ENCODE measurements at regions not wholly inside any gene's neighbourhood (a gene's known extent, or its start where the extent isn't known, plus 50 kb on each side); places are given as distances from the start of the nearest gene placed in this dataset.

DNA sequence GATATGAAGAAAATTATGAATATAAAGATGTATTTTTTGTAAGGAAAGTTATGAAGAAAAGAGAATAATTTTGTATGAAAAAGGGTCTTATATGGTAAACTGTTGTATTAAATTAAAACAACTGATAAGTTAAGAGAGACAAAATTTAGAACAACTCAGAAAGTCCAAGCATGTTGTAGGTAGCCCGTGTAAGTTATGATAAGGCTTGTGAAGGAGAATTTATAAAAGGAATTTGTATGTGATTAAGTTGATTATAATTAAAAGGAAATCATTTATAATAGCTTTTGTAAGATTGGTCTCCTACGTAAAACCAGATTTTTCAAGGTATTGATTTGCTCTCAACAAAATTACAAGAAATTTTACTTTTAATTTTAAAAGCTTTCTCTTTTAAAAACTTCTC is 1579.3 kb downstream of the HACE1 start:
- DNase-seq (ENCODE audit: extremely low spot score) = no peak
- ChIA-PET CTCF (no interaction called here), POLR2A (no interaction called here)

DNA sequence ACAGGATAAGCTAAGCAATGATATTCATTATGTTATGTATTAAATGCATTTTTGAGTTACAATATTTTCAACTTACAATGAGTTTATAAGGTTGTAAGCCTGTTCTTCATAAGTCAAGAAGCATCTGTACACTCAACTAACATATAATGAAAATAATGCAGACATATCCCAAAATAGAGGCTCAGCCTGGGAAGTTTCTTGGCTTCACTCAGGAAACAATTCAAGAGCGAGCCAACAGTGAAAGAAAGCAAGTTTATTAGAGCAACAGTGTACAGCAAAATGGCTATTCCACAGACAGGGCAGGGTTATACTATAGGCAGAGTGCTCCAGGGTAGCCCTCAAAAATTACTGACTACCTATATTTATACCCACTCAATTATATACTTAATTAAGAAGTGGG is 1581.8 kb downstream of the HACE1 start:
- ChIA-PET POLR2A (no interaction called here), CTCF (no interaction called here)
- DNase-seq (ENCODE audit: extremely low spot score) = no peak
- TF ChIP-seq SP1 (IDR thresholded peaks at IDR 0.05) = no peak
- TF ChIP-seq, protein P1, sequence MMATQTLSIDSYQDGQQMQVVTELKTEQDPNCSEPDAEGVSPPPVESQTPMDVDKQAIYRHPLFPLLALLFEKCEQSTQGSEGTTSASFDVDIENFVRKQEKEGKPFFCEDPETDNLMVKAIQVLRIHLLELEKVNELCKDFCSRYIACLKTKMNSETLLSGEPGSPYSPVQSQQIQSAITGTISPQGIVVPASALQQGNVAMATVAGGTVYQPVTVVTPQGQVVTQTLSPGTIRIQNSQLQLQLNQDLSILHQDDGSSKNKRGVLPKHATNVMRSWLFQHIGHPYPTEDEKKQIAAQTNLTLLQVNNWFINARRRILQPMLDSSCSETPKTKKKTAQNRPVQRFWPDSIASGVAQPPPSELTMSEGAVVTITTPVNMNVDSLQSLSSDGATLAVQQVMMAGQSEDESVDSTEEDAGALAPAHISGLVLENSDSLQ (IDR thresholded peaks at IDR 0.05) = no peak
- no peak for TF ChIP-seq L3MBTL2 (conservative IDR thresholded peaks at IDR 0.05)
- no peak for TF ChIP-seq TARDBP (IDR thresholded peaks at IDR 0.05)
- TF ChIP-seq BHLHE40 (IDR thresholded peaks at IDR 0.05; ENCODE audit: borderline replicate concordance) = no peak
- TF ChIP-seq FOXK2 (IDR thresholded peaks at IDR 0.05) = no peak
- TF ChIP-seq ZNF384 (IDR thresholded peaks at IDR 0.05) = no peak
- TF ChIP-seq LEF1 (IDR thresholded peaks at IDR 0.05; ENCODE audit: borderline replicate concordance) = no peak
- no peak for TF ChIP-seq ARNT (IDR thresholded peaks at IDR 0.05)
- TF ChIP-seq NFRKB (IDR thresholded peaks at IDR 0.05) = no peak
- TF ChIP-seq HDGF (IDR thresholded peaks at IDR 0.05; ENCODE audit: borderline replicate concordance) = no peak
- TF ChIP-seq FOXM1 (IDR thresholded peaks at IDR 0.05; ENCODE audit: borderline replicate concordance) = no peak
- TF ChIP-seq SUZ12 (IDR thresholded peaks at IDR 0.05) = no peak
- TF ChIP-seq ELF4 (IDR thresholded peaks at IDR 0.05) = no peak
- no peak for TF ChIP-seq FOXA1 (IDR thresholded peaks at IDR 0.05)
- no peak for TF ChIP-seq CTBP1 (IDR thresholded peaks at IDR 0.05; ENCODE audit: borderline replicate concordance)

More for the DNA sequence above, 1579.3 kb downstream of the HACE1 start:
- TF ChIP-seq CTBP1 (IDR thresholded peaks at IDR 0.05; ENCODE audit: borderline replicate concordance) = no peak
- no peak for TF ChIP-seq ELF4 (IDR thresholded peaks at IDR 0.05)
- no peak for TF ChIP-seq HDGF (IDR thresholded peaks at IDR 0.05; ENCODE audit: borderline replicate concordance)
- TF ChIP-seq, protein P1 (IDR thresholded peaks at IDR 0.05) = no peak
- TF ChIP-seq TARDBP (IDR thresholded peaks at IDR 0.05) = no peak
- TF ChIP-seq NFRKB (IDR thresholded peaks at IDR 0.05) = no peak
- TF ChIP-seq SUZ12 (IDR thresholded peaks at IDR 0.05) = no peak
- TF ChIP-seq SP1 (IDR thresholded peaks at IDR 0.05) = no peak
- no peak for TF ChIP-seq ZNF384 (IDR thresholded peaks at IDR 0.05)

DNA sequence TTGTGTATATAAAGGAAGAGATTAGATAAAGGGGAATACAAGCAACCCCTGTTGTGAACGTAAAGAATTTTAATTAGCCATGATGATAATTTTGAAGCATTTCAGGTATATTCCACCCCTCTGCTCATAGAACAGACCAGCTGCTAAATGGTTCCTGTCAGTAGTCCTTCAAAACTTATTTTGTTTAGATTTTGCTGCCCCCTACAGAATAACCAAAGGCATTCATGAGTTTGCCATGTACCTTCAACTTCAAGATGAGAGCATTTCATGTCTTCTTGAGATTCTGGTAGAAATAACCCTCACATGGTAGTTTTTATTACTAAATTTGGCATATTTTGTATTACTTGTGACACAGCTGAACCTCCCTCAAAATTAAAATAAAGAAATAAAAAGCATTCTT is 1586.7 kb downstream of the HACE1 start:
- POLR2A ChIA-PET = no interaction called here
- CTCF ChIA-PET = no interaction called here
- peak; percentile 13 for DNase-seq (ENCODE audit: extremely low spot score)
- TF ChIP-seq SUZ12 (IDR thresholded peaks at IDR 0.05) = no peak
- TF ChIP-seq SP1 (IDR thresholded peaks at IDR 0.05) = no peak
- TF ChIP-seq ZNF384 (IDR thresholded peaks at IDR 0.05) = no peak
- no peak for TF ChIP-seq L3MBTL2 (conservative IDR thresholded peaks at IDR 0.05)
- TF ChIP-seq CTBP1 (IDR thresholded peaks at IDR 0.05; ENCODE audit: borderline replicate concordance) = no peak
- TF ChIP-seq ELF4 (IDR thresholded peaks at IDR 0.05) = no peak
- TF ChIP-seq NFRKB (IDR thresholded peaks at IDR 0.05) = no peak
- TF ChIP-seq FOXA1 (IDR thresholded peaks at IDR 0.05) = no peak
- no peak for TF ChIP-seq FOXK2 (IDR thresholded peaks at IDR 0.05)
- no peak for TF ChIP-seq FOXM1 (IDR thresholded peaks at IDR 0.05; ENCODE audit: borderline replicate concordance)
- TF ChIP-seq HDGF (IDR thresholded peaks at IDR 0.05; ENCODE audit: borderline replicate concordance) = no peak
- TF ChIP-seq, protein P1 (IDR thresholded peaks at IDR 0.05) = no peak

DNA sequence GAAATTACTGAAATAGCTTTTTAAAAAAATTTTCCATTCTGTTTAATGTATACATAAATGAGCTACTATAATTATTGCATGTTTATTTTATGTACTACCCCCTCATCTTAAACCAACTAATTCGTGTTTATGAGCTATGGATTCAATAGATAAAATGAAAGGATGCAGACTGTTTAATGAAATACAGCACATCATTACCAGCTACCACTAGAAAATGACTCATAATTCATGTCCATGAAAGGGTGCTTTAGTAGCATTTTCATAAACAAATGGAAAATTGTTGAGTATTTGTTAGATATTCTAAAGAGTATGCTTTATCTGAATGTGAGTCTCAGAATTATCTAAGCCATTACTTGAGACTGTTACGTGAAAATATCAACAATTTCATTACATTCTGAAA is 1590.1 kb downstream of the HACE1 start:
- CTCF ChIA-PET = no interaction called here
- no peak for DNase-seq (ENCODE audit: extremely low spot score)
- TF ChIP-seq BHLHE40 (IDR thresholded peaks at IDR 0.05; ENCODE audit: borderline replicate concordance) (no peak), TARDBP (IDR thresholded peaks at IDR 0.05) (no peak), ARNT (IDR thresholded peaks at IDR 0.05) (no peak), FOXM1 (IDR thresholded peaks at IDR 0.05; ENCODE audit: borderline replicate concordance) (no peak), ELF4 (IDR thresholded peaks at IDR 0.05) (no peak), FOXA1 (IDR thresholded peaks at IDR 0.05) (no peak), CTBP1 (IDR thresholded peaks at IDR 0.05; ENCODE audit: borderline replicate concordance) (no peak), SUZ12 (IDR thresholded peaks at IDR 0.05) (no peak)
- TF ChIP-seq, protein P1 (IDR thresholded peaks at IDR 0.05) = no peak
- POLR2A ChIA-PET = no interaction called here

DNA sequence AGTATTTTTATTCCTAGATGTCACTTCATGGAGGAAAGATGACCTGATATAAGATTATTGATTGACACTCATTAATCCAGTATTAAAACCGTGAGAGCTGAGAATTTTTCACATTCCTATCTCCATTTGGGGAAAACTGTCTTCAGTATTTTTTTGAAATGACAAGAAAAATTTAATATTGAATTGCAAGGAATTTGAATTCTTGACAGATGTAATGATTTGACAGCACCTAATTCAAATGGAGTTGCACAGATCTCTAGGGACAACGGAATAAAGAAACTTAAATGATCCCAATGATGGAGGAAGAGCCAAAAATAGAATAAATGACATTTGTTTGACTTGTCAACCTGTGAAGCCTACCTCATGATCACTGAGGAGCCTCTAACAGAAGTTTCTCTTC is 1591.4 kb downstream of the HACE1 start:
- DNase-seq (ENCODE audit: extremely low spot score) = no peak
- POLR2A ChIA-PET = no interaction called here
- TF ChIP-seq ZNF384 (IDR thresholded peaks at IDR 0.05) (no peak), ARNT (IDR thresholded peaks at IDR 0.05) (no peak), SP1 (IDR thresholded peaks at IDR 0.05) (no peak), CTBP1 (IDR thresholded peaks at IDR 0.05; ENCODE audit: borderline replicate concordance) (no peak), FOXA1 (IDR thresholded peaks at IDR 0.05) (no peak), ELF4 (IDR thresholded peaks at IDR 0.05) (no peak), TARDBP (IDR thresholded peaks at IDR 0.05) (no peak), LEF1 (IDR thresholded peaks at IDR 0.05; ENCODE audit: borderline replicate concordance) (no peak), NFRKB (IDR thresholded peaks at IDR 0.05) (no peak), BHLHE40 (IDR thresholded peaks at IDR 0.05; ENCODE audit: borderline replicate concordance) (no peak), FOXM1 (IDR thresholded peaks at IDR 0.05; ENCODE audit: borderline replicate concordance) (no peak), HDGF (IDR thresholded peaks at IDR 0.05; ENCODE audit: borderline replicate concordance) (no peak), FOXK2 (IDR thresholded peaks at IDR 0.05) (no peak), SUZ12 (IDR thresholded peaks at IDR 0.05) (no peak), L3MBTL2 (conservative IDR thresholded peaks at IDR 0.05) (no peak)
- TF ChIP-seq, protein P1 (IDR thresholded peaks at IDR 0.05) = no peak
- CTCF ChIA-PET = no interaction called here
